ENCODE measurements at regions not wholly inside any gene's neighbourhood (a gene's known extent, or its start where the extent isn't known, plus 50 kb on each side); places are given as distances from the start of the nearest gene placed in this dataset.

DNA sequence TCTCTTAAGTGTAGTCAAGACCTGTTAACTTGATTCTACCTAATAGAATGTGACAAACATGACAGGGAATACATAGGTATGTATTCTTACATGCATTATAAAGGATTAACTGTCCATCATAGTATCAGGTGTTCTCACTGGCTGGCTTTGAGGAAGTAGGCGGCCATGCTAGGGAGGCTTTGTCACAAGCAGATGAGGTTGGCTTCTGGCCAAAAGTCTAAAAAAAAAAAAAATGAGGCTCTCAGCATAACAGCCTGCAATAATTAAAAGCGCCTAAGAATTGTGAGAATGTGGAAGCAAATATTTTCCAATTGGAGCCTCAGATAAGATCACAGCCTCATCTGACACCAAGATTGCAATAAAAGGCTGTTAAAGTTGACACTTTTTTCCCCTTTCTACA lies 1256.8 kb upstream of the SORCS1 start:
- ATAC-seq = no peak
- CTCF ChIA-PET = no interaction called here
- no peak overlapping the region for H3K27ac Mint-ChIP-seq
- TF ChIP-seq NR1H2 (CRISPR knock-in tag; IDR thresholded peaks at IDR 0.05) = no peak
- no peak for TF ChIP-seq SMAD3 (CRISPR knock-in tag; IDR thresholded peaks at IDR 0.05; ENCODE audit: borderline replicate concordance)
- TF ChIP-seq, protein P1, sequence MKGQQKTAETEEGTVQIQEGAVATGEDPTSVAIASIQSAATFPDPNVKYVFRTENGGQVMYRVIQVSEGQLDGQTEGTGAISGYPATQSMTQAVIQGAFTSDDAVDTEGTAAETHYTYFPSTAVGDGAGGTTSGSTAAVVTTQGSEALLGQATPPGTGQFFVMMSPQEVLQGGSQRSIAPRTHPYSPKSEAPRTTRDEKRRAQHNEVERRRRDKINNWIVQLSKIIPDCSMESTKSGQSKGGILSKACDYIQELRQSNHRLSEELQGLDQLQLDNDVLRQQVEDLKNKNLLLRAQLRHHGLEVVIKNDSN (CRISPR knock-in tag; IDR thresholded peaks at IDR 0.05) = no peak
- no peak for TF ChIP-seq CREB1 (CRISPR knock-in tag; IDR thresholded peaks at IDR 0.05)
- TF ChIP-seq ZNF263 (CRISPR knock-in tag; IDR thresholded peaks at IDR 0.05; ENCODE audit: low read depth) = no peak
- TF ChIP-seq, protein P2, sequence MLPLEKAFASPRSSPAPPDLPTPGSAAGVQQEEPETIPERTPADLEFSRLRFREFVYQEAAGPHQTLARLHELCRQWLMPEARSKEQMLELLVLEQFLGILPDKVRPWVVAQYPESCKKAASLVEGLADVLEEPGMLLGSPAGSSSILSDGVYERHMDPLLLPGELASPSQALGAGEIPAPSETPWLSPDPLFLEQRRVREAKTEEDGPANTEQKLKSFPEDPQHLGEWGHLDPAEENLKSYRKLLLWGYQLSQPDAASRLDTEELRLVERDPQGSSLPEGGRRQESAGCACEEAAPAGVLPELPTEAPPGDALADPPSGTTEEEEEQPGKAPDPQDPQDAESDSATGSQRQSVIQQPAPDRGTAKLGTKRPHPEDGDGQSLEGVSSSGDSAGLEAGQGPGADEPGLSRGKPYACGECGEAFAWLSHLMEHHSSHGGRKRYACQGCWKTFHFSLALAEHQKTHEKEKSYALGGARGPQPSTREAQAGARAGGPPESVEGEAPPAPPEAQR (CRISPR knock-in tag; IDR thresholded peaks at IDR 0.05) = no peak
- no peak for TF ChIP-seq TEAD1 (CRISPR knock-in tag; IDR thresholded peaks at IDR 0.05)
- TF ChIP-seq NFATC4 (CRISPR knock-in tag; IDR thresholded peaks at IDR 0.05) = no peak
- no peak for TF ChIP-seq SP1 (CRISPR knock-in tag; conservative IDR thresholded peaks at IDR 0.05)
- no peak for TF ChIP-seq SMAD4 (CRISPR knock-in tag; IDR thresholded peaks at IDR 0.05)
- no peak for TF ChIP-seq MLX (CRISPR knock-in tag; IDR thresholded peaks at IDR 0.05)
- no peak for TF ChIP-seq ZNF121 (CRISPR knock-in tag; IDR thresholded peaks at IDR 0.05)
- TF ChIP-seq FOXJ3 (CRISPR knock-in tag; IDR thresholded peaks at IDR 0.05; ENCODE audit: borderline replicate concordance) = no peak
- no peak for TF ChIP-seq ATF3 (CRISPR knock-in tag; conservative IDR thresholded peaks at IDR 0.05)
- TF ChIP-seq IRF2 (CRISPR knock-in tag; IDR thresholded peaks at IDR 0.05; ENCODE audit: borderline replicate concordance, low read depth) = no peak
- no peak for TF ChIP-seq E2F1 (CRISPR knock-in tag; IDR thresholded peaks at IDR 0.05)
- TF ChIP-seq RELA (CRISPR knock-in tag; IDR thresholded peaks at IDR 0.05; ENCODE audit: borderline replicate concordance) = no peak
- no peaks in the 10 kb centered on the region for H3K36me3 Mint-ChIP-seq
- H3K4me3 Mint-ChIP-seq = no peak overlapping the region
- no peaks in the 10 kb centered on the region for H3K27me3 Mint-ChIP-seq (ENCODE audit: low read depth)
- H3K9me3 Mint-ChIP-seq = no peaks in the 10 kb centered on the region
- POLR2A ChIA-PET = no interaction called here
- DNase-seq (ENCODE audit: low spot score) = no peak
- H3K4me1 Mint-ChIP-seq = no peaks in the 10 kb centered on the region

- DNase-seq (ENCODE audit: low spot score) = no peak
- ChIA-PET CTCF (no interaction called here), POLR2A (no interaction called here)
- no peaks in the 10 kb centered on the region for H3K9me3 Mint-ChIP-seq
- H3K4me3 Mint-ChIP-seq = no peak overlapping the region
- no peaks in the 10 kb centered on the region for H3K27me3 Mint-ChIP-seq (ENCODE audit: low read depth)
- H3K4me1 Mint-ChIP-seq = peaks cover 10% of the 10 kb centered on the region
- no peak for ATAC-seq
- no peak overlapping the region for H3K27ac Mint-ChIP-seq
- no peaks in the 10 kb centered on the region for H3K36me3 Mint-ChIP-seq
- TF ChIP-seq NR3C1 (CRISPR knock-in tag; conservative IDR thresholded peaks at IDR 0.05; ENCODE audit: low read depth) (no peak), E2F1 (CRISPR knock-in tag; IDR thresholded peaks at IDR 0.05) (no peak), TCF7 (CRISPR knock-in tag; IDR thresholded peaks at IDR 0.05; ENCODE audit: low read depth) (no peak), NR1H2 (CRISPR knock-in tag; IDR thresholded peaks at IDR 0.05) (no peak), JAZF1 (CRISPR knock-in tag; IDR thresholded peaks at IDR 0.05) (no peak)
- TF ChIP-seq, protein P3, sequence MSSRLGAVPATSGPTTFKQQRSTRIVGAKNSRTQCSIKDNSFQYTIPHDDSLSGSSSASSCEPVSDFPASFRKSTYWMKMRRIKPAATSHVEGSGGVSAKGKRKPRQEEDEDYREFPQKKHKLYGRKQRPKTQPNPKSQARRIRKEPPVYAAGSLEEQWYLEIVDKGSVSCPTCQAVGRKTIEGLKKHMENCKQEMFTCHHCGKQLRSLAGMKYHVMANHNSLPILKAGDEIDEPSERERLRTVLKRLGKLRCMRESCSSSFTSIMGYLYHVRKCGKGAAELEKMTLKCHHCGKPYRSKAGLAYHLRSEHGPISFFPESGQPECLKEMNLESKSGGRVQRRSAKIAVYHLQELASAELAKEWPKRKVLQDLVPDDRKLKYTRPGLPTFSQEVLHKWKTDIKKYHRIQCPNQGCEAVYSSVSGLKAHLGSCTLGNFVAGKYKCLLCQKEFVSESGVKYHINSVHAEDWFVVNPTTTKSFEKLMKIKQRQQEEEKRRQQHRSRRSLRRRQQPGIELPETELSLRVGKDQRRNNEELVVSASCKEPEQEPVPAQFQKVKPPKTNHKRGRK (CRISPR knock-in tag; IDR thresholded peaks at IDR 0.05; ENCODE audit: borderline replicate concordance) = no peak
- TF ChIP-seq, protein P2 (CRISPR knock-in tag; IDR thresholded peaks at IDR 0.05) = no peak
- TF ChIP-seq, protein P4, sequence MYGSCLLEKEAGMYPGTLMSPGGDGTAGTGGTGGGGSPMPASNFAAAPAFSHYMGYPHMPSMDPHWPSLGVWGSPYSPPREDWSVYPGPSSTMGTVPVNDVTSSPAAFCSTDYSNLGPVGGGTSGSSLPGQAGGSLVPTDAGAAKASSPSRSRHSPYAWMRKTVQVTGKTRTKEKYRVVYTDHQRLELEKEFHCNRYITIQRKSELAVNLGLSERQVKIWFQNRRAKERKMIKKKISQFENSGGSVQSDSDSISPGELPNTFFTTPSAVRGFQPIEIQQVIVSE (CRISPR knock-in tag; IDR thresholded peaks at IDR 0.05; ENCODE audit: borderline replicate concordance) = no peak
Observed at GRCh38 chr10:108413954-108414353, 1249.4 kb upstream of the SORCS1 start.

All from WTC11 (cell line).